GM21529 (cell line): ENCODE measurements at regions not wholly inside any gene's neighbourhood (a gene's known extent, or its start where the extent isn't known, plus 50 kb on each side); places are given as distances from the start of the nearest gene placed in this dataset.

ENCODE experiments used
- ATAC-seq: cut with Tn5 transposase; IDR thresholded peaks from one replicate; pipeline ENCODE4 v1.9.1; 2021; ENCODE audit not compliant: unreplicated experiment

- no peak for ATAC-seq
Observed at GRCh38 chr9:73742412-73742811, 590.7 kb downstream of the ANXA1 start.

- no peak for ATAC-seq
Observed at GRCh38 chr9:73743826-73744225, 592.2 kb downstream of the ANXA1 start.

GRCh38 chr9:73745598-73745997, 593.9 kb downstream of the ANXA1 start:
- ATAC-seq = no peak

GRCh38 chr9:73753171-73753570, 601.5 kb downstream of the ANXA1 start:
- ATAC-seq = no peak

- ATAC-seq = no peak
Observed at GRCh38 chr9:73761905-73762304, 610.2 kb downstream of the ANXA1 start.

GRCh38 chr9:73773896-73774295, 622.2 kb downstream of the ANXA1 start:
- ATAC-seq = no peak

- ATAC-seq = no peak
Observed at GRCh38 chr9:73775757-73776156, 624.1 kb downstream of the ANXA1 start.

GRCh38 chr9:73780916-73781315, 629.3 kb downstream of the ANXA1 start:
- no peak for ATAC-seq

GRCh38 chr9:73782166-73782565, 630.5 kb downstream of the ANXA1 start:
- no peak for ATAC-seq

GRCh38 chr9:73799446-73799845, 647.8 kb downstream of the ANXA1 start:
- no peak for ATAC-seq

GRCh38 chr9:73805111-73805510, 653.4 kb downstream of the ANXA1 start:
- ATAC-seq = no peak

GRCh38 chr9:73805853-73806458, 654.3 kb downstream of the ANXA1 start:
- ATAC-seq = no peak

- ATAC-seq = no peak
Observed at GRCh38 chr9:73806876-73807275, 655.2 kb downstream of the ANXA1 start.

GRCh38 chr9:73807952-73808351, 656.3 kb downstream of the ANXA1 start:
- ATAC-seq = no peak

- no peak for ATAC-seq
Observed at GRCh38 chr9:73810585-73811215, 659.0 kb downstream of the ANXA1 start.

GRCh38 chr9:73813546-73813945, 661.9 kb downstream of the ANXA1 start:
- no peak for ATAC-seq

- ATAC-seq = no peak
Observed at GRCh38 chr9:73816905-73817304, 665.2 kb downstream of the ANXA1 start.

- ATAC-seq = no peak
Observed at GRCh38 chr9:73824671-73825070, 672.5 kb upstream of the RORB start.

GRCh38 chr9:73838871-73839270, 658.3 kb upstream of the RORB start:
- ATAC-seq = no peak

- ATAC-seq = no peak
Observed at GRCh38 chr9:73839471-73839870, 657.7 kb upstream of the RORB start.

- ATAC-seq = no peak
Observed at GRCh38 chr9:73841018-73841417, 656.1 kb upstream of the RORB start.

- ATAC-seq = no peak
Observed at GRCh38 chr9:73844135-73844534, 653.0 kb upstream of the RORB start.

GRCh38 chr9:73845539-73845938, 651.6 kb upstream of the RORB start:
- ATAC-seq = peak; percentile 75
